ENCODE measurements at regions not wholly inside any gene's neighbourhood (a gene's known extent, or its start where the extent isn't known, plus 50 kb on each side); places are given as distances from the start of the nearest gene placed in this dataset.

GRCh38 chr14:44396226-44396625, 110.9 kb downstream of the FSCB start:
- no peaks in the 10 kb centered on the region for H3K9me2 ChIP-seq (ENCODE audit: insufficient read depth)
- H3K27me3 ChIP-seq (ENCODE audit: insufficient read depth), result no peaks in the 10 kb centered on the region
- H3K4me1 ChIP-seq (ENCODE audit: insufficient read depth), result no peaks in the 10 kb centered on the region
- TF ChIP-seq REST (IDR thresholded peaks at IDR 0.05; ENCODE audit: unreplicated experiment) (no peak), ETS1 (IDR thresholded peaks at IDR 0.05) (no peak), ZNF462 (CRISPR knock-in tag; IDR thresholded peaks at IDR 0.05) (no peak), CTCF (conservative IDR thresholded peaks at IDR 0.05; ENCODE audit: low read depth in 2 of 2) (no peak), ZNF331 (CRISPR knock-in tag; IDR thresholded peaks at IDR 0.05; ENCODE audit: low read depth) (no peak), ZNF114 (CRISPR knock-in tag; IDR thresholded peaks at IDR 0.05) (no peak), EZH2phosphoT487 (IDR thresholded peaks at IDR 0.05; ENCODE audit: unreplicated experiment) (no peak)
- H3K36me3 Mint-ChIP-seq (ENCODE audit: low read depth), result no peaks in the 10 kb centered on the region
- H3K4me3 ChIP-seq, result no peak overlapping the region
- H3K4me3 Mint-ChIP-seq, result no peak overlapping the region
- H3K79me2 ChIP-seq (replicated peaks; ENCODE audit: insufficient read depth), result no peaks in the 10 kb centered on the region
- H3K27me3 Mint-ChIP-seq (ENCODE audit: insufficient read depth, low read depth, poor library complexity), result peaks cover 4% of the 10 kb centered on the region
- no peak overlapping the region for H2AFZ ChIP-seq
- no peak overlapping the region for H3K27ac ChIP-seq (ENCODE audit: low read depth)
- H3K9me3 Mint-ChIP-seq, result peaks cover 4% of the 10 kb centered on the region; the same call in 1 of the 3 replicates
- H4K20me1 ChIP-seq (replicated peaks; ENCODE audit: insufficient read depth), result no peaks in the 10 kb centered on the region
- DNase-seq (ENCODE audit: low spot score) (no peak), ATAC-seq (no peak)
- H3K4me2 ChIP-seq, result no peak overlapping the region
- no peak overlapping the region for H3K27ac Mint-ChIP-seq
- no peaks in the 10 kb centered on the region for H3F3A ChIP-seq (replicated peaks; ENCODE audit: low read depth)
- H3K4me1 Mint-ChIP-seq, result no peaks in the 10 kb centered on the region
- no peaks in the 10 kb centered on the region for H3K36me3 ChIP-seq (ENCODE audit: insufficient read depth)

Data from GM23338 (cell line).